Inflammatory macrophage treated with lipopolysaccharide for 4 hours (primary cell): ENCODE measurements at regions not wholly inside any gene's neighbourhood (a gene's known extent, or its start where the extent isn't known, plus 50 kb on each side); places are given as distances from the start of the nearest gene placed in this dataset.
"Not testable (repeated sequence)": the region's sequence is repeated elsewhere in the genome, so short reads cannot be mapped to it uniquely, and the experiment has no call there.

Experiments
- DNase-seq: peaks from one replicate; pipeline ENCODE4 v3.0.0-alpha.2; 2020

DNA sequence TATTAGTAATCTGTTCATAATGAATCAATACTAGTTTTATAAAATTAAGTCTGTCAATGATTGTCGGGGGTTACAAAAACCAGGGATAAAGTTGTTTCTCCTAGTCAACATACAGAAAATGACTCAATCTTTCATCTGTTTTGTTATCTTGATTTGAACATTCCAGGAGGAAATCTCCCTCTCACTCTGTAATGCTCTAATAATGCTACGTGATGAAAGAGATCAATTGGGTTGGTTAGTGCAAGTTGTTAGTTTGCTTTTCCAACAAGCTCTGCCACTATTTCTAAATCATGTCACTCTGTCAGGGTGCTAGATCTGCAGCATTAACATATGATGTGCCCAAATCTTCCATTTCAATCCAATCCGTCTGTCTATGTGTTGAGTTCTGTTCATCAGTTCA, 379.5 kb upstream of the GJE1 start:
- DNase-seq: no peak

DNA sequence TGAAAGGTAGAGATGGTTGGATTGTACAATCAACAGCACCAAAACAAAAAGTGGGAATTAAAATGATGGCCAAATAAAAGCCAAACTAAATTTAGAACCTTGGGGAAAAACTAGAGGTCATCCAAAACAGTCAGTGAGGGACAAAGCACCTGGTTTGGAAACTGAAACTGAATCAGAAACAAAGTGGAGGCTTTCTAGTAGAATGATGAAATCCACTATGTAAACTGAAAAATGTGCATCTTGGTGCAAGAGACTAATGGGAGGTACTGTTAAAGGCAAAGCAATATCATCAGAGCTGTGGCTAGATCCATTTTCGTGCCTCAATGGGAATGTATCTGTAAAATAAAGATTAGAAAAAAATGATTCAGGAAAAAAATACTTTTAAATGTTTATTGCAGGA, 380.0 kb upstream of the GJE1 start:
- DNase-seq: no peak

DNA sequence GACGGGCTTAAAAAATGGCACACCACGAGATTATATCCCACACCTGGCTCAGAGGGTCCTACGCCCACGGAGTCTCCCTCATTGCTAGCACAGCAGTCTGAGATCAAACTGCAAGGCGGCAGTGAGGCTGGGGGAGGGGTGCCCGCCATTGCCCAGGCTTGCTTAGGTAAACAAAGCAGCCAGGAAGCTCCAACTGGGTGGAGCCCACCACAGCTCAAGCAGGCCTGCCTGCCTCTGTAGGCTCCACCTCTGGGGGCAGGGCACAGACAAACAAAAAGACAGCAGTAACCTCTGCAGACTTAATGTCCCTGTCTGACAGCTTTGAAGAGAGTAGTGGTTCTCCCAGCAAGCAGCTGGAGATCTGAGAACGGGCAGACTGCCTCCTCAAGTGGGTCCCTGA, 386.4 kb upstream of the GJE1 start:
- DNase-seq: not testable (repeated sequence)

DNA sequence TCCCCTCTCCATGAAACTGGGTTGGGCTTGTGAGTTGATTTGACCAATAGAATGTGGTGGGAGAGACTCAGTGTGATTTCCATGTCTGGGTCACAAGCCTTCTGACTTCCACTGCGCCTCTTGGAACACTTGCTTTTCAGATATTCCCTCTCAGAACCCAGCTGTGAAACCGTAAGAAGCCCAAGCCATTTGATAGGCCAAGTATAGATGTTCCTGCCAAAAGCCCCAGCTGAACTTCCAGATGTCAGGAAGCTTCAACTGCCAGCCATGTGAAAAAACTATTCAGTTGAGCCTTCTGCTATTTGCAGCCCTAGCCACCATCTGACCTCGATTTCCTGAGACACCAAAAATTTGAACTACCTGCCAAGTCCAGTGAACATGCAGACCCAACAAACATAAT, 387.8 kb upstream of the GJE1 start:
- no peak for DNase-seq

DNA sequence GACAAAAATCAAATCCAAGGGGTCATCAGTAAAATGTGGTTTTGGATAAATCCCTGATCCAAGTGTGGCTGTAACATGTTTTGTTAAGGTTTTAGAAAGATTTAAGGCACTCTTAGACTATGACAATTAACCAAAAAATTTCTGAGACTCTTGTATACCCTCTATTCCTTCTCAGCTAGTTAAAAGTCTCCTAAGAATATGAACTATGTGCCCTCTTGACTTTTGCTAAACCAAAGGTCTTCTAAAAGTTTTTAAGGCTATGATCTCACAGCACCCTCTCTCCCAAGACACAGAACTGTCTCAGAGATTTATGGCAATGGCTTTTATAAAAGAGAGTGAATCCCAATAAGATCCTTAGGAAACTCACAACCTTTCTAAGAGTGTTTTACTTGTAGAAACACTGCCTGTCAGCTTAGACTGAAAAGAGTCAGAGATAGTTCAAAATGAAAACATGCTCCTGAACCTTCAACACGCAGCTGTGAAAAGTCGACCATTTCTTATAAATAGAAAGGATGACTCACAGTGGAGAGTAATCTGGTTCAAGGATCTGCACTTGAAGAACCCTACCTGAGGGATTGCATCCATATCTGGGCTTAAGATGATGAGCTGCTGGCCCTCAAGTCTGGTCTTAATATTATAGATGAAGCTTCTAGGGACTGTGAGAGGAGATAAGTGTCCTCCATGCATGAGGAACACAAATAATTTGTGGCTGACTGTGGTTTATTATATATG, 388.4 kb upstream of the GJE1 start:
- DNase-seq: no peak

DNA sequence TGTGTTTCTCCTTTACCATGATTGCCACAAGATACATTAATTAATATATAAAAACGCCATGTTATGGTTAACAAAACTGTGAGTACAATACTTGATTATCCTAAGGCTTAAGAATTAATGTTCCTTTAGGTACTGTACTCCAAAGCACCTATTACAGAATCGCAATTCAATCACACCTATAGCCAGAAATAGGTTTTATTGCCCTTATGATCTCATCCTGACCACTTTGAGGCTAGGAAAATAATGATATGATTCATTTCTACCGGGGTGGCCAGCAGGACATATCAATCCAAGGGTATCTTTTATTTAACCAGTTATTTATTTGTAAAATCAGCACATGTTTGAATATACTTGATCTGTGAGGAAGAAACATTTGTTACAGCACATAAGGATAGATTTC, 396.6 kb upstream of the GJE1 start:
- no peak for DNase-seq

DNA sequence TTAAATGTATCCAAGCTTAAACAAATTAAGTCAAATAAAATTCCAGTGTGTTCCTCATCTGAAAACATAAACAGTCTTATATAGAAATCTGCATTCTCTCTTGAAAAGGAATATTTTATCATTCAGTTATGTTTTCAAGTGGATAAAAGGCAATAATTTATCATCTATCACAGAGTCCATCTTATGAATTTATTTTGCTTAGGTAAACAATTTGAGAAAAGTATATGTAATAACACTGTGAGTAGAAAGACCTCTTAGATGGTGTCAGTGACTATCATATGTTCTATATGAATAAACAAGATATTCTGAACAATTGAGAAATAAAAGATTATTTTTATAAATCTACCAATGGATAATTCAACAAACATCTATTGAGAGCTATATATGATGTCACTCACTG, 397.6 kb upstream of the GJE1 start:
- DNase-seq: no peak

DNA sequence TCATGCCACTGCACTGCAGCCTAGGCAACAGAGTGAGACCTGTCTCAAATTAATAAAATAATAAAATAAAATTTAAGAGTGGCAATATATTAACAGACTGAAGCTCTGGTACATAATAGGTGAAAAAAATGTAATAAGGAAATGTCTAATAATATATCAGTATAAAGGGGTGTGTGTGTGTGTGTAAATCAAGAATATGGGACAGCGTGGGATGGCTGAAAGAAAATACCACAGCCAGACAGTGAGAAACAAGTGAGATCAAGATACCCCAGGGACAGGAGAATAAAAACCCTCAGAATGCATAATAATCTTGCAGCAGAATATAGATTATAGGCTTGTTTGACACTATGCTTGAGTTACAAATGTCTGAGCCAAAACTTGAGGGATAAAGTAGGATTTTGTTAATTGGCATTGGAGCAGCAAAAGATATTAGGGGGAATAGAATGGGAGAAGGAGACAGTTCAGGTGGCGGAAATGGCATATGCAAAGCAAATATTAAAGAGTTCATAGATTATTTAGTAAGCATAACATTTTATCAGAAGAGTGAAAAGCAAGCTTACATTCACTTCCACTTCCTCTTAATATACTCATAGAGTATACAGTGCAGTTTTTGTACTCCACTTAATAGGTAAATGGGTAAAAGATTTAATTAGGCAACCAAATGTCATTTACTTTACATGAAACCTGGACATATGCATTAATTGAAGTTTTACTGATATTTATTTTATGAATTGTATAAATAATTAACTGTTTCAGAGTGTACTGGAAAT, 398.5 kb upstream of the GJE1 start:
- DNase-seq: no peak

DNA sequence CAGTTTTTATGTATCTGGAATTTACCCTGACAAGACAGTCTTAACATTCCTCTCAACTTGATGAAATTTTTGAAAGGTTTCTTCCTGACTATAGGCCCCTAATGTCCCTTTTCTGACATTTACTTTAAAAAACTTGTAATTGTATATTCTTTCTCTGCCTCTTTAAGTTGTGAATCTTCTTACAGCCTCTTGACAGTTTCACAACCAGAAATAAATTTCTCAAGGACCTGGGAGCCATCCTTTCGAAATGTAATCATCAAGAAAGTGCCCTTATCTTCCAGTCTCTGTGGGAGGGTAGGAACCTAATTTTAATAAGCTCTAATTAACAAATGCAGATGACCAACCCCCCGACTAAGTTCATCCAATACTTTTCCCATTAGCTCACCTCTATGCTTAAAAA, 403.6 kb upstream of the GJE1 start:
- no peak for DNase-seq

DNA sequence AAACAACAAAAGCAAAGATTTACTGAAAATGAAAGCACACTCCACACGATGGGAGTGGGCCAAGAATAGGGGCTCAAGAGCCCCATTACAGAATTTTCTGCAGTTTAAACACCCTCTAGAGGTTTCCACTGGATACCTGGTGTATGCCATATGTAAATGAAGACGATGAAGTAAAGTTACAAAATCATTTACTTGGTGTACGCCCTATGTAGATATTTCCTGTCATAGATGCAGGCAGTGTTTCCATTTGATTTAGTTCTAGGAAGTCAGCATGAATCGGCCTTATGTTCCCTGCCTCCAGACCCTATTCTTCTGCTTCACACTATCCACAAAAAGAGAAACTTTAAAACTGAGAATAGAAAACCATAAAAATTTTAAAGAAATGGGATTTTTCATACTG, 404.4 kb upstream of the GJE1 start:
- DNase-seq: no peak

DNA sequence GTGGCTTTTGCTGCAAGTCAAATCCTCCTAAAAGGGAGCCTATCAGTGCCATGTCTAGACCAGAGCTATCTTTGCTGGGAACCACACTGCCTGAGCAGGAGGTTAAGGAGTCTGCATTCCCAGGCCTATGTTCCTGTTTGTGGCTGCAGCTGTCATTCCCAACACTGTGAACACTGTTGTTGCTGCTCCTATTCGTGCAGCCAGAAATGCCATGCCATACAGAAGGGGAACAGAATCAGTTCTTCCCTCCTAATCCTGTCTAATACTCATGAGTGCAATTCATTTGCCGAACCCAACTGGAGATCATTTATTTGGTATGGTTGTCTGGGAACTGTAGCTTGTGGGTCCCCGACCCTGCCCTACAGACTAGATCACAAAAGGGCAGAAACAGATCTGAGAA, 406.5 kb upstream of the GJE1 start:
- DNase-seq: no peak

DNA sequence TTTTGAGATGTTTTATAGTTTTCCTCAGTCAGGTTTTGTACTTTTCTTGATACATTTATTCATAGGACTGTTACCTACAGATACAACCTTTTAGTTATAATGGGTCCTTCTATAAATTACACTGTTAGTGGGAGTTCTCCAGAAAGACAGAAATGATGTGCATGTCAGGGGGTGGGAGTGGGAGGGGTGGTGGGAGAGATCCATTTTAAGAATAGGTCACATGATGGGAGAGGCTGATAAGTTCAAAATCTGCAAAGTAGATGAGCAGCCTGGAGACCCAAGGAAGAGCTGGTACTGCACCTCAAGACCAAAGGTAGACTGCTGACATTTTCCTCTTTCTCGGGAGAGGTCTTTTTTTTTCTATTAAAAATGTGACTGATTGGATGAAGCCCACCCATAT, 408.0 kb upstream of the GJE1 start:
- no peak for DNase-seq

DNA sequence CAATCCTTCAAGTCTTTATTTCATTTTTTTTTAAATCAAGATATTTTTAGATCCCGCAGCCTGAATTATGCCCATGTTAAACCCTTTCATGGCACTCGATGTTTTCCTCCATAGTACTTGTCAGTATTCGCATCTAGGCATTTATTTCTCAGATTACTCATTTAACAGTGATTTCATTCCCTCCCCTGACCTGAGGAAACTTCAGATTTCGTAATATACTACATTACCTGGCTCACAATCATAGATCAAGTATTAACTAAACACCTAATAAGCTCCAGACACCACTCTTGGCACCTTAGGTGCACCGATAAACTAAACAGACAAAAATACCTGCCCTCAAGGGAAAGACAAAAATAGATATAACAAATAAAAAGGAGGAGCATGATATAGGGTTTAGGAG, 413.2 kb upstream of the GJE1 start:
- no peak for DNase-seq

DNA sequence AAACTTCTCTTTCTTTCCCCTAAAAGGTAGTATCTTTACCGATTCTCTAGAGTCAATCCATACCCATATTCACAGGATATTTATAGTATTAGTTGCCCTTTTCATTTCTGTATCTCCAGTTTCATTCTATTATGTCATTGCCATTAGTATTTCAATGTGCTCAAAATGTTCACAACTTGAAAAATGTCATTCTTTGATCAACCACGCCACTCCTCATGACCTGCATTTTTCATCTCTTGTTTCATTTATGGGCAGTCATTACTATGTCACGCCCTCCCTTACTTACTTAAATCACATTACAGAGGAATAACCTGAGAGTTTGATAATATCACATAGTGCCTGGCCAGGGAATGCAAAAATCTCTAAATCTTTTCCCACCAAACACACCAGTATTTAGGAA, 427.3 kb upstream of the GJE1 start:
- DNase-seq: no peak

DNA sequence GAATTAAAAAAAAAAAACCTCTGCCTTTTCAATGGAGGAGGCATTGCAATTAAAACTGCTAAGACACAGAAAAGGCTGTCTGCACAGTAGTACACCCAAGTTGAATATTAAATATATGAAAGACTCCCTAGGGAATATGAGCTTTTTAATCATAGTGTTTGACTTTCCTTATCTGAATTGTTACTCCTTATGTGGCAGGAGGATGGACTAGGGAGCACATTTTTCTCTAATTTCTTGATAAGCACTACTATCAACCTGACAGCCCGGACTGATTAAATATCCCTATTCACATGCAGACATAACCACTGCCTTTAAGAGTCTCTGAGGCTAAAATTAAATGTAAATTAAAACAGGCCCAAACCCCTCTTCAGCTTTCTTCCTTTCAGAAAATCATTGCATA, 428.6 kb upstream of the GJE1 start:
- DNase-seq: no peak

DNA sequence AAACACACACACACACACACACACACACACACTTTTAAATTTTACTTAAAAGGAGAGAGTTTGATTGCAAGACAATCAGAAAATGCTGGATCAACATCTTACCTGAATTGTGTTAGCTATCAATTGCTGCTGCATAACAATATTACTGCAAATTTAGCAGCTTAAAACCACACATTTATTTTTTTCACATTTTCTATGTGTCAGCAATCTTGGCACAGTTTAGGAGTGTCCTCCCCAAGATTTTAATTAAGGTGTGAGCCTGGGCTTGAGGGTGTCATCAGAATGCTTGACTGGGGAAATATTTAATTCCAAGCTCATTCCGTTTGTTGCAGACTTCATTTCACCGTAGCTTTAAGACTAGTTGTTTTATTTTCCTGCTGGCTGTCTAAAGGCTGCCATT, 431.0 kb upstream of the GJE1 start:
- DNase-seq: no peak

DNA sequence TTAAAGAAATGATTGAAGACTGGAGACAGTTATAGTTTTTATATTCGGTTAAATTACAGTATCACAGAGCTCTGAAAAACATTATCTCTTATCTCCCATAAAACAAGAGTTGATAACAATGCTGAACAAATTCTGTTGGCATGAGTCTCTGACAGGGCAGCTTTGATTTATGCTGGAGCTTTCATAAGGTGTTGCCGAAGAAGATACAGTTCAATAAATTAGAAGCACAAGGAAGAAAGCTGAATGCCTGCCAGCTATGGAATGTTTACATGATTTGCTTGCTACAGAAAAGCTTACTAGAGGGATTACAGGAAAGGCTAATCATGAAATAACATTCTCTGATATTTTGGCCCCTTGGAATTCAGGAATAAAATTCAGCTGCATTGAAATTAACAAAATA, 431.9 kb upstream of the GJE1 start:
- DNase-seq: no peak

DNA sequence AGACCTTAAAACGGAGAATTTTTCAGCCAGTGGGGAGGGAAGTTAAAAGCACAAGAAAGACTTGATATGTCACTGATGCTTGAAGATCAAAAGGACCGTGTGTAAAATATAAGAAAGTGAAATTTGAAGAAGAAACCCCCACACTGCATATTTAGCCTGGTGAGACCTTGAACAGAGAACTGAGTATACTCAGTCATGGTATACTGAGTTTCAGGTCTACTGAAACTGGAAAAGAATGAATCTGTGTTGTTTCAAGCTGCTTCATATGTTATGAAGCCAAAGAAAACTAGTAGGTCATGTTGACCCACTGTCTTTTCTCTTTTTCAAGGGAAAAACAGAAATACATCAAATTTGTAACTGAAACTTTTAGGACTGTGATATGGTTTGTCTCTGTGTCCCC, 443.8 kb upstream of the GJE1 start:
- no peak for DNase-seq

DNA sequence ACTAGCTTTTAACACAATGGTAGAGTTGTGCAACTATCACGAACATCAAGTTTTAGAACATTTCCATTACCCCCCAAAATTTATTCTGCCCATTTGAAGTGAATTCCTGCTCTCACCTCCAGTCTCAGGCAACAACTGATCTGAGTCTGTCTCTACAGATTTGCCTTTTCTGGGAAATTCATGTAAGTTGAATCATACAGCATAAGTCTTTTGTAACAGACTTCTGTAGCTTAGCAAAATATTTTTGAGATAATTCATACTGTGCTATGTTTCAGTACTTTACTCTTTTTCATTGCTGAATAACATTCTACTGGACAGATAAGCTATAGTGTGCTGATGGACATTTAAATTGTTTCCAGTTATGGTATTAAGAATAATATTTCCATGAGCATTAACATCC, 447.3 kb upstream of the GJE1 start:
- no peak for DNase-seq

DNA sequence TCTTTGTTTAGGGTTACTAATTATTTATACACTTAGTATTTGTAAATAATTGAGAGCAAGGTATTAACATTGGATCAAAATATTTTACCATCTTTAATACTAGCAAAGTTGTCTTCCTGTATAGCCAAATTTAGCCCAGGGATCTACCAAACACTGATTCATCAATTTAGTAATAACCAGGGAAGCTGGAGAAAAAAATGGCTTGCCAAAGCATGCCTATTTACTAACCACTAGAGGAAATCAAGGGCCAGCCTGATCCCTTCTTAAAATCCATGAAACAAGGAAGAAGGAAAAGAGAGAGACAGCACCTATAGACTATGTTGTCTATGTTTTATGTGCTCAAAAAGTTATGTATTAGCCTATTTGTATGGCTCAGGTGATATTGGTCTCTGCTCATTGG, 450.3 kb upstream of the GJE1 start:
- DNase-seq: no peak

DNA sequence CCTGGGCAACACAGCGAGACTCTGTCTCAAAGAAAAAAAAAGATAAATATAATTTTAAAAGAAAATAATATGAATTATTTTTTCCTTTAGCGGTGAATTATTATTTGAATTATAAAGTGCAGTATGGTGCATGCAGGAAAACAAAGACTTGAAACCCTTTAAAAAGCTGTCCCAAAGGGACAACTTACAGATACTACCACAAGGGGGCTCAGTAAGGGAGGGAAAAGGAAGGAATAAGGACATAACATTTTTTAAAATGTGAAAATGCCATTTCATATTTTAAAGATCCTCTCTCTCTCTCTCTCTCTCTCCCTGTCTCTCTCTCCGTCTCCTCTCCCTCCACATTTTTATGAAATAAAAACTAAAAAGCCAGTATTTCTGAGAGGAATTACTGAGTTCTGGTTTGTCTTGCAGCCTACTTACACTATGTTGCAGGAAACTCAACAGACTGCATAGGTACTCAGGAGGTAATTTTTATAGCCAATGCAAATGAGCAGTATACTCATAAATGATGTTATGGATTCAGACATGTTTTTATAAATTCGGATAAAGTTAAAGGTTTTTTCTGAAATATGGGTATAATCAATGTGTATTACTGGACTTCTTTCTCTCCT, 455.0 kb upstream of the GJE1 start:
- peak; percentile 2 for DNase-seq

DNA sequence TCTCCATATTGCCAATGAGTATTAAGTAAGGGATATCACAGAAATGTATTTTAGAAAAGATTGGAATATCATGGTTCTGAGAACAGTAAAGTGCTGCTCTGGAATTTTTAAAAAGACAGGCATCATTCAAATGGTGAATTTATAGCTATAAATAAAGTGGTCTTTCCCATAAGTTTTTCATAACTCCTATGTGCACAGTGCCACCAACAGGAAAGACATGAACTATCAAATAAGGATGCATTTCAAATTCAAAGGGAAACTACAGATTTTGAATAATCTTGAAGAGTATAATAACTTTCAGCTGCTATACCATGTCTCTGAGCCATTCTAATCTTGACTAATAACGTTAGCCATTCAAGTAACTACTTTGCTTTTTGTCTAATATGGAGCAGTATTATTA, 456.8 kb upstream of the GJE1 start:
- no peak for DNase-seq

DNA sequence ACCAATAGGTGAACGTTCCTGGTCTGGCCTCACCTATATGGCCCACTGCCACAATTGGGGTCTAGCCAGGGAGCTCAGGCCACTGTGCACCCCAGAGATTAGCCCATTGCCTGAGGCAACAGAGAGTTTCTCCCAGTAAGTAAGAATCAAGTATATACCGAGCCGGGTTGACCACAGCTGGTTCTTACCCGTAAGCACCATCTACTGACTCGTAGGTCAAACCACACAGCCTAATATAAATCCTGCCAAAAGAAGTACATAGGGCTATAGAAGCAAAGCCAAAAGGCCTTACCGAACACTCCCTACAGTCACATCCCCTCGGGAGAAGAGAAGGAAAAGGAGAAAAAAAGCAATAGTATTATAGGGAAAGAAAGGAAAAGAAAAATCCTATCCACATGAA, 463.6 kb upstream of the GJE1 start:
- no peak for DNase-seq

DNA sequence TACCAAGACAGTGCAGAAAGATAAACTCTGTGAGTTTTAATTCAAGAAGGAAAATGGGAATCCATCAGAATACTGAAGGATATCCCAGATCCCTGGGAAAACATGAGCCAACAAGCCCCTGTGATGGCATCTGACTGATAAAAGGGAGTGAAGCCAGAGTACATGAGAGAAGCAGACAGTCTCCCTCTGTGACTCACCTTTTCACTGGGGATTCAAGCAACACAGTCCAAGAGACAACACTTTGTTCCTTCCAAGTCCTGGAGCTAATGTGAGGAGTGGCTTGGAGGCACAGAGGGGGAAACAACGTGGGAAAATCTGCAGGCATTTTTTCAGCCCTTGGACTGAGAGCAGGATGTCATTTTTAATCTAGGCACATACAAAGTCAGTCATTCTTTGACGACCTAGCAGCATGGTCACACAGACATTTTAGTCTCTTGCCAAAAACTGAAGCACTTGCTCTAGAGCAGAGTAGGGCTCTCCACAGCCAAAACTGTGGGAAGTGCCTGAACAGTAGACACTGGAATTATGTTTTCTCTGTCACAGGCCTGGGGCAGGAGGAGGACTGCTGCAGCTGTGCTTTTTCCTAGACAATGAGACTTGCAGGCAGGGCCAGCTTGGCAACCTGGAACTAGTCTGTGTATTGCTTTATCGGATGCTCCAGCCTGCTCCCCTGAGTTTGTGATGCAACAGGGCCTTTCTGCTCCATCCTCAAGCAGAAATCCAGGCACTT, 465.0 kb upstream of the GJE1 start:
- no peak for DNase-seq
